ENCODE measurements at regions not wholly inside any gene's neighbourhood (a gene's known extent, or its start where the extent isn't known, plus 50 kb on each side); places are given as distances from the start of the nearest gene placed in this dataset.

DNA sequence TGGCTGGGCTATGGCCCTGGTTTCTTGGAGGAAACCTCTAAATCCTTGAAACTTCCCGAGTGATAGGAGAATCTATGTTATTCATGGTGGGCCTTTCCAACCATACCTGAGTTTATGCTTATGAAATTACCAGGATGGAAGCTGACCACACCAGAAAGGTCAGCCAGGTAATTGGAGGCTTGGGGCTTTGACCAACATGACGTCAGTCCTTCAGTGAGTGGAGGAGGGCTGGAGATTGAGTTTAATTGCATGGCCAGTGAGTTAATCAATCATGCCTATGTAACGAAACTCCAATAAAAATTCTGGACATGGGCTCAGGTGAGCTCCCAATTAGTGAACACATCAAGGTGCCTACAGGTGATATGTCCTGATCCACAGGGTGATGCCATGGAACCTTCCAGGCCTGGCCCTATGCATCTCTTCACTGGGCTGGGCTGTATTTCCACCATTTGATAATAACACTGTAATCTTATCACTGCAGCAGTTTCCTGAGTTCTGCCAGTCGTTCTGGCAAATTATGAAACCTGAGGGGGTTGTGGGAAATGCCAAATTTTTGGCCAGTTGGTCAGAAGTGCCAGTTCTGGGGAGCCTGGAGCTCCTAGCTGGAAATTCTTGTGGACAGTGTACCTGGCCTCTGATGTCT lies 106.5 kb downstream of the CDH26 start:
- no peak for DNase-seq

DNA sequence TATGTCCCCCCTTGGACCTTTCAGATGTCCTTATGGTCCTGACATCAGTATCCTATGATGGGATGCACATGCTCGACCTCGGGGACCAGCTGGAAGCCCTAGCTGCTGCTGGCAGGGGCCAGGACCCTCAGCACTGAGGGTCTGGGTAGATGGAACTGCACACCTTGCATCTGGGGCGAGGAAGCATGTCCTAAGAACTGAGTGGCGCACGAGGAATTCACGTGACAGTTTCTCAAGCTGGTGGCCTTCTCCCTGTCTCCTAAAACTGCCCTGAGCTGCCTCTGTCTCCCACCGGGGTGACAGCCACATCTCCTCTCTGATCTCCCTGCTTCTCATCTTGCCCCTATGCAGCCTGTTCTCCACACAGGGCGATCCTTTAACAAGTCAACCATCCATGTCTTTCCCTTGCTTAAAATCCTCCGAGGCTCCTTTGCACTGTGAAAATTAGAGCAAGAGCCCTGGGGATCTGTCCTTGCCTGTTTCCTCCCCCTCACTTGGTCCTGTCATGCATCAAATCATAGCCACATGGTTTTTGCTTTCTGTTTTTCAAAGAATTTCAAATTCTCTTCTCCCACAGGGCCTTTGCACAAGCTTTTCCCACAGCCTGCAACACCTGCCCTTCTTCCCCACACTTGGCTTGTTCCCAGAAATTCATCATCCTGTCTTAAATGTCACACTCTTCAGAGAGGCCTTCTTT lies 107.7 kb downstream of the CDH26 start:
- no peak for DNase-seq

- no peak for DNase-seq
These were observed 108.2 kb downstream of the CDH26 start for GRCh38 chr20:60066438-60066823.

- DNase-seq = no peak
These were observed 110.3 kb downstream of the CDH26 start for GRCh38 chr20:60068509-60068908.

GRCh38 chr20:60069656-60070055 lies 111.4 kb downstream of the CDH26 start:
- DNase-seq = no peak

- no peak for DNase-seq
These were observed 112.6 kb downstream of the CDH26 start for GRCh38 chr20:60070791-60071190.

DNA sequence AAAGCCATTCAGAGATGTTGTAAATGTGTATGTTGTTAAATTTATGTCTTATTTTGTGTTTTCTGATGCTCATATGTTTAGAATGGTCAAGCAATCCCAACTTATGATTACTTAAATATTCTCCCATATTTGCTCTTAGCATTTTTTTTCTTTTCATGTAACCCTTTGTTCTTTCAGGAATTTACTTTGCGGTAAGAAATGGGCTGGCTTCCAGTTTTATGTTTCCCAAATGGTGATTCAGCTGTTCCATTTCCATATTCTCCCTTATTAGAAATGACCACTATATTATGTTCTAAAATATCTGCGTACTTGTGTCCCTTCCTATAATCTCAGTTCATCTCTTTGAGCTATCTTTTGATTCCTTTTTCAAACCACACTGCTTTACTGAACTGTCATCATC lies 113.7 kb downstream of the CDH26 start:
- DNase-seq = no peak

DNA sequence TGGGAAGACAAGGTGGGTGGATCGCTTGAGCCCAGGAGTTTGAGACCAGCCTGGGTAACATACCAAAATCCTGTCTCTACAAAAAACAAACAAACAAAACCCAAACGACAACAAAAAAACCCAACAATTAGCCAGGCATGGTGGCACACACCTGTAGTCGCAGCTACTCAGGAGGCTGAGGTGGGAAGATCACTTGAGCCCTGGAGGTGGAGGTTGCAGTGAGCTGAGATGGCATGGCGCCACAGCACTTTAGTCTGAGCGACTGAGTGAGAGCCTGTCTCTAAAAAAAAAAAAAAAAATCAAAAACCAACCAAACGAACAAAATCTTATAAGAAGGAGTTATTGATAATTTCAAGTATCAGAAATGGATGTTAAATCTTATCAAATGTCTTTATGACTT lies 114.9 kb downstream of the CDH26 start:
- no peak for DNase-seq

DNA sequence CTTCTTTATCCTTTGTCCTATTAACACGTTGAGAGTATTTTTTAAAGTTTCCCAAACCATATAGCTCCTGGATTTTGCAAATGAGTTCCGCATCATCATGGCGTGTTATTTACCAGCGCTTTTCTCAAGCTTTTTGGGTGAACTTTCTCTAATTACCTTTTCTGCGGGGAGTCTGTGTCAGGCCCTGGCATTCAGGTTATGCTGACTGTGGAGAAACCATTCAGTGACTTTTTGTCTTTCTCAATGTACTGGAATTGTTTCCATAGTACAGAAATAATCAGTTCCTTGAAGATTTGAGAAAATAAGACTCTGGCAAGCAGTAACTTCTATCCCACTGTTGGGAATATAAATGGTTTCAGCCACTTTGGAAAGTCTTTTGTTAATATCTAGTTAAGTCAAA lies 115.3 kb downstream of the CDH26 start:
- DNase-seq = no peak

DNA sequence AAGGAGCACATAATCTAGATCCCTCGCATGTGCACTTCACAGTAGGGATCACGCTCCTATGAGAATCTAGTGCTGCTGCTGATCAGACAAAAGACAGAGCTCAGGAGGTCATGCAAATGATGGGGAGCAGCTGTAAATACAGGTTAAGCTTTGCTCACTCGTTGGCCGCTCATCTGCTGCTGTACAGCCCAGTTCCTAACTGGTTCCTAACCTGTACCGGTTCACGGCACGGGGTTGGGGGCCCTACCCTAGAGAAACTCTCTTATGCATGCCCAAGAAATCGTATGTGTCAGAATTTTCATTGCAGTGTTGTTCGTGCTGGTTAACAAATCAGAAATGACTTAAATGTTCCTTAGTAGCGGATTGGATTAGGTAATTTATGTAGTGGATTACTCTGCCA lies 116.1 kb downstream of the CDH26 start:
- DNase-seq = no peak

DNA sequence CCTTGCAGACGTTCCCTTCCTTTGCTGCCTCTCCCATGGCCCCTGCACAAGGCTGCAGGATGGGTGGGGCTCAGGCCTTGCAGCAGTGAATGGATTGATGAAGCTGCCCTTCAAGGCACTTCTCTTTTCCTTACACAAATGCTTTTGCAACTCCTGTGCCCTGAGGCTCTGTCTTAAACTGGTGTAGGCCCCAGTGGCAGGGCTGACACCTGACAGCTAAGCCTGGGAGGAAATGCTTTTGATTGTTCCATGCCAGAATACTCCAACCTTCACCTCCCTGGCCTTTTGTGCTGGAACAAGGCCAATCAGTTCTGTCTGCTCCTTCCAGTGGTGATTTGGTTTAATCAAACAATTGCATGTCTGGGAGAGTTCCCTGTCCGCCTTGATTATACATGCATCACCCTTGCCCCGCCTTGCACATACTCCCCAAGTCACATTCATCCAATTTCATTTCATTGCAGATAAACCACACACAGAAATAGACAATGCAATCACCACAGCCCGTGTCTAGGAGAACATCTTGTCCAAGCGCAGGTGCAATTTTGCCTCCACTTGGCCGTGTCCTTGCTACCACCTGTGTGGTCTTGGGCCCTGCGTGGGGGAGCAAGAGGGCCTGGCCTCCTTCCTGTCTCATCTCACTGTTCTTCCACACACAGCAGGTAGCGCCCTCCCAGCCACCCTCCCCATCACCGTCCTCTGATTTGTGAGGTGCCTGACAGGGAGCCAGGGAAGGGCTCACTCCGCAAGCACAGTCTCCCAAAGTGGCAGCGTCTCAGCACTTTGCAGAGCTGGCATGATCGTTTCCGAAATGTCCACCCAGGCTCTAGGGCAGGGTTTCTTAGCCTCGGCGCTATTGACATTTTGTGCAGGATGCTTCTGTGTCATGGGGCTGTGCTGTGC lies 120.4 kb downstream of the CDH26 start:
- no peak for DNase-seq

DNA sequence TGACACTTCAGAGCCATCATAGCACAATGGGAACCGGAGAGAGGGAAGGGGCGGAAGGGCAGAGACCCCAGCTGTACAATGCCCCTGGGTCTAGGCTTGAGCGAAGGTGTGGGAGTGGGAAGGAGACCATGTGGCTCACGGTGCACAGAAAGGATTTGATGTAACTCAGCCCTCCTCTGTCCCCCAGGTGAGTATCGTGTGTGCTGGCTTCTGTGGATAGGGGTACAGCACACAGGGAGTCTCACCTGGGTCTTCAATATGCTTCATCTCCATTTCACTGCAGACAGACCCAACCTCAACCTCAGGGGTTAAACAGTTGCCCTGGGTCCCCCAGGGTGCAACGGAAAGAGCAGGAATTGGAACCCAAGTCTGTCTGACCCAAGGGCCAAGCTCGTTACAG lies 122.2 kb downstream of the CDH26 start:
- no peak for DNase-seq

DNA sequence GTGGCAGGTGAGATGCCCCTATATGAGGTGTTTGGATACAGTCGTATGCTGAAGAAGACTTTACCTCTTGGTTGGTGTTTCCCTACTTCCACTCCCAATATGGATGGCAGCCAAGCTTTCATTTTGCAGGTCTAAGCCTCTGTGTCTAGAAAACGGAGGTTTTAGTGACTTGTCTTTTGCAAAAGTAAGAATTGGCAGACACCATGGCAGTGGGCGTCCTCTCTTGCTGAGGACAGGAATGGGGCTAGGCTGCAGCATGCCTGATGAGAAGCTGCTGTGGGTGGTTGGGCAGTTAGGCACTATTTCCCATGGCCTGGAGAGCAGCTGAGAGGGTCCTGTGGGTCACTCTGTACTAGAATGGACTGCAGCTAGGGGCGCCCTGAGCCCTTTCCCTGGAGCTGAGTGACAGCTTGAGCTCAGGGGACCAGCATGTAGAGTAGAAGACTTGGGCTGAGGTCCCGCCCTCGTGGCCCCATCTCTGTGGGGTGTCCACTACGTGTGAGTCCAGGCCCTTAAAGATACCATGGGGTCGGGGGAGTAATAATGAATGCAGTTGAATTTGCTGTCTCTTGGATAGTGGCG lies 127.4 kb downstream of the CDH26 start:
- no peak for DNase-seq

DNA sequence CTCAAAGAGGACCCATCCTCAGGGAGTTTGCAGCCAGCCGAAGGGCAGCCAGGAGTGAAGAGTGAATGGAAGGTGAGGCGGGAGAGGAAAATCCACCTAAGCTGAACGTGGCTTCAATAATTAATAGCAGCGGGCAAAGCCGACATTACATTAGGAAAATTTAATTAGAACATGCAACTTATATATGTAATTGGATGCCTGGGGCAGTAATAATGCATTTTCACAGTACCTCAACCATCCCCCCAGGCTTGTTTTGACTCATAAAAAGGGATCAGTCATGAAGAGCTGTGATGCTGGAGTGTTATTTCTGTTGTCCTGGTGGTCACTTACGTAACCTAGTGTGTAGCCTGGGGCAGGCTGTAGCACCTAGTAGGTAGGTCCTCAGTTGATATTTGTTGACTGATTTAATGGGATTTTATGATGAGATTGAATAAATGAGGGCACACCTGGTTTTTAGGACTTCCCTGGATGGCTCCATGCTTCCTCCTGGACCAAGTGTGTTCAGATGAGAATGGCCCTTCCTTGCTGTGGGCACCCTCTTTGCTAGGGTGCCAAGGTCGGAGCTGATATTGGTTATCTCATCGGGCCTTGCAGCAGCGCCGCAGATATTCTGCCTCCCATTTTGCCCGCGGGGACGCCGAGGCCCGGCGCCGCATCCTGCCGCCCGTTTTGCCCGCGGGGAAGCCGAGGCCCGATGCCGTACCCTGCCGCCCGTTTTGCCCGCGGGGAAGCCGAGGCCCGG lies 128.8 kb downstream of the CDH26 start:
- no peak for DNase-seq

DNA sequence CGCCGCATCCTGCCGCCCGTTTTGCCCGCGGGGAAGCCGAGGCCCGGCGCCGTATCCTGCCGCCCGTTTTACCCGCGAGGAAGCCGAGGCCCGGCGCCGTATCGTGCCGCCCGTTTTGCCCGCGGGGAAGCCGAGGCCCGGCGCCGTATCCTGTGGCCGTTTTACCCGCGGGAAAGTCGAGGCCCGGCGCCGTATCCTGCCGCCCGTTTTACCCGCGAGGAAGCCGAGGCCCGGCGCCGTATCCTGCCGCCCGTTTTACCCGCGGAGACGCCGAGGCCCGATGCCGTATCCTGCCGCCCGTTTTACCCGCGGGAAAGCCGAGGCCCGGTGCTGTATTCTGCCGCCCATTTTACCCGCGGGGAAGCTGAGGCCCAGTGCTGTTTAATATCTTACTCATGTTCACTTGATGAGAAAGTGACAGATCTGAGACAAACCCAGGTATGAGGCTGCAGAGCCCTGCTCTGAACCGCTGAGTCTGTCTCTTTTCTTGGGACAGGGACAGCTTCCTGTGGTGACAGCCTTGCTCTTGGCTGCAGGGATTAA lies 129.4 kb downstream of the CDH26 start:
- peak in 1 of 2 experiments; percentile 6 for DNase-seq

DNA sequence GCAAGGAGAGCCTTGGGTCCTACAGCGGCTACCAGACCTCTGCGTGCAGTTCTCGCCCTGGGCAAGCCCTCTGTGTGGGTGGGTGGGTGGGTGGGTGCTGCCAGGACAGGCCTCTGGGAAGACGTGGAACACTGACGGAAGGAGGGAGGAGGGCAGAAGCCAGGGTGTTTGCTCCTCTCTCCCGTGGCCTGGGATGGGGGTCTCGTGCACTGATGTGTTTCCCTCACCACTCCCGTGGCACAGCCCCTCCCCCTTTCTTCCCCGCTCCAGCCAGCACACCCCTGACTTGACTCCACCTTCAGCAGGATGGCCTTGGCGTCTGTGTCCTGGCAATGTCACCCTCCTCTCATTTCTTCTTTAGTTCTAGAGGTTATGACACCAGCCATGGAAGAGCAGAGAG lies 130.0 kb downstream of the CDH26 start:
- no peak for DNase-seq

GRCh38 chr20:60090631-60091030 lies 132.4 kb downstream of the CDH26 start:
- no peak for DNase-seq

- DNase-seq = no peak
These were observed 133.1 kb downstream of the CDH26 start for GRCh38 chr20:60091305-60091704.

GRCh38 chr20:60091861-60092260 lies 133.6 kb downstream of the CDH26 start:
- DNase-seq = no peak

DNA sequence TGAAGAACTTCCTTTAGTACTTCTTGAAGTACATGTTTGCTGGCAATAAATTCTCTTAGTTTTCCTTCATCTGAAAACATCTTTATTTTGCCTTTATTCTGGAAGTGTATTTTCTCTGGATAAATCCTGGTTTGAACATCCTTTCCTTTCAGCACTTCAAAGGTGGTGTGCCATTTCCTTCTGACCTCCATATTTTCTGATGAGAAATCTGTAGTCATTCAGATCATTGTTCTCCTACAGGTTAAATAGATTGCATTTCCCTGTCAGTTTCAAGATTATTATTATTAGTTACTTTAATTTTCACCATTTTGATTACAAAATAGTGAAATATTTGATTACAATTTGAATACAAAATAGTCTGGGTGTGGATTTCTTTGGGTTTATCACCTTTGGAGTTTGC lies 134.5 kb downstream of the CDH26 start:
- DNase-seq = no peak

DNA sequence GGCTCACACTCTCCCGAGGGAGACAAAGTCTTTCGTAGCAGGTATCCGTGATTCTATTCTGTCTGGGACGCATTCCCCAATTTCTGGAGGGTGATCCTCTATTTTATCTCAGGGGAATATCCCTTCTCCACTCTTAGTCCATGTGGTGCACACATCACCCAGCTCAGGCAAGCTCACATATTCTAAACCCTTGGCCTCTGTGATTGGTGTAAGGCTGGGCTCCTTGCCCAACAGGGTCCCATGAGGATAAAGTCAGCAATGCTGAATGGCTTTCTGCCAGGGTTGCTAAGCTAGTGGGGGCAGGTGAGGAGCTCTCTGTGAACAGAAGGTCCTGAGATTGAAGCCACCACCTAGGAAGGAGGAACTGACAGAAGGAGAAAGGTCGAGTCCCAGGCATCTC lies 137.2 kb downstream of the CDH26 start:
- peak; percentile 66 to 84 for DNase-seq

DNA sequence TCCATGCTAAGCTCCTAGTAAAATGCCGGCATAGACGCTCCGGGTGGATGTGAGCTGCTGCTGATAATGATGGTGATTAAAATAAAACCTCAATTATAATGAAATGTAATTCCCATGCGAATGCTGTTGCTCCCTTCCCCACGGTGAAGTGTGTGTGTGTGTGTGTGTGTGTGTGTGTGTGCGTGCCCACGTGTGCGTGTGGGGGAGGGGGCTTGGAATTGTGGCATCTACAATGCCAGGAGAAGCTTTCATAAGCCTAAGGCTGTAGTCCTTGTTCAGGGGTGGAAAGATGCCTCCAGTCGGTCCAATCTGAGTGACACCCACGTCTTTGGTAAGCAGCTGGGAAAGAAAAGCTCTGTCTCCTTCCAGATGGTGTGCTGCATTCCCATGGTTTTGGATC lies 137.9 kb downstream of the CDH26 start:
- no peak for DNase-seq

DNA sequence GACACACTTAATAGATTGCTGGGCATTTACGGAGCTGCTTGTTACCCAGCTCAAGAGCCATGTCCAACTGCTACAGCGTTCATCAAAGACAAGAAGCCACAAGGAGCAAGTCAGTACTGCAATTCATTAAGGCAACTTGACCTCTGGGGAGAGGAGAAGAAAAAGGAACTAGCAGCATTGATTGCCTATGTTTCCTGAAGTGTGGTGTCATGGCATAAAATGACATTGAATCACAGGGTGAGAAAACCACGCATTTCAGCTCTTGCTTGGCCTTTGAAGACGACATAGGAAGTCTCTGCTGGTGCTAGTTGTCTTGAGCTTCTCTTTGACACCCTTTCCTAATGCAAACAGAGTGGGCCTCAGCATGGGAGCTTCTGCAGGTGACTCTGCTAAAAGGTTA lies 139.1 kb downstream of the CDH26 start:
- no peak for DNase-seq
